RCC 7860 (cell line): ENCODE measurements at regions not wholly inside any gene's neighbourhood (a gene's known extent, or its start where the extent isn't known, plus 50 kb on each side); places are given as distances from the start of the nearest gene placed in this dataset.
A peak's percentile ranks its signal among the peaks of the same experiment; 100 is the strongest.

Experiments
- DNase-seq: peaks from one replicate; pipeline ENCODE4 v3.0.0-alpha.2; 2015; ENCODE audit warnings: low spot score
- FAIRE-seq: peaks from 2 replicates; lab custom pipeline; 2012; peaks lifted over from hg19 to GRCh38; lab: Jason Lieb, UNC

DNA sequence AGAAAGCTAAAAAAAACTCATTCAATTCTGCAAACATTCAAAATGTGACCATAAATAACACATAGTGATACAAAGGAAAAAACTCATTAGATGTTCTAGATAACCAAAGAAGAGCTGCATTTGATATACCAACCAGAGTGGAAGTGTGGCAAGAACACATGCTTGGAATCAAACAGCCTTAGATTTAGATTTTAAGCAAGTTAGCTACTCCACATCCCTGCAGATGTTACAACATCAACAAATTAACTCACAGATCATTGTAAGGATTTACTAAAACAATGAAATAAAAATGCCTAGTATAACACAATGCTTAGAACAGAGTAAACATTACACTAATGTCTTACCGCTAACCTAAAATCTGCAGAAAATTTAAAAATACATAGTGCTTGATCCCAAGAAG lies 114.0 kb upstream of the AKIP1 start:
- DNase-seq (no peak), FAIRE-seq (no peak)

DNA sequence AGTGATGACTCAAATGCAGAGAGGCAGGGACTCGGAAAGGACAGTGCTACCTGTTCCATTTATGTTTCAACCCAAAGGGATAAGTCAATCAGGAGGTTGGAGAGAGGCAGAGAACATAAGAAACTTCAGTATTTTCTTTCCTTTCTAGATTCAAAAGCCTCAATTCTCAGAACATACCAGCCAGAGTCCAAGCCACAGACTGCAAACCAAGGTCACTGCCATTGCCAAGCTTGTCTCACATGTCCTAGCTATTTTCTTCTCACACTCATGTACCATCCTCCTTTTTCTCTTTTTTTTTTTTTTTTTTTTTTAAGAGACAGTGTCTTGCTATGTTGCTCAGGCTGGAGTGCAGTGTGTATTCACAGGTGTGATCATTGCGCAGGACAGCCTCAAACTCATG lies 111.7 kb upstream of the AKIP1 start:
- DNase-seq: no peak
- FAIRE-seq: no peak

DNA sequence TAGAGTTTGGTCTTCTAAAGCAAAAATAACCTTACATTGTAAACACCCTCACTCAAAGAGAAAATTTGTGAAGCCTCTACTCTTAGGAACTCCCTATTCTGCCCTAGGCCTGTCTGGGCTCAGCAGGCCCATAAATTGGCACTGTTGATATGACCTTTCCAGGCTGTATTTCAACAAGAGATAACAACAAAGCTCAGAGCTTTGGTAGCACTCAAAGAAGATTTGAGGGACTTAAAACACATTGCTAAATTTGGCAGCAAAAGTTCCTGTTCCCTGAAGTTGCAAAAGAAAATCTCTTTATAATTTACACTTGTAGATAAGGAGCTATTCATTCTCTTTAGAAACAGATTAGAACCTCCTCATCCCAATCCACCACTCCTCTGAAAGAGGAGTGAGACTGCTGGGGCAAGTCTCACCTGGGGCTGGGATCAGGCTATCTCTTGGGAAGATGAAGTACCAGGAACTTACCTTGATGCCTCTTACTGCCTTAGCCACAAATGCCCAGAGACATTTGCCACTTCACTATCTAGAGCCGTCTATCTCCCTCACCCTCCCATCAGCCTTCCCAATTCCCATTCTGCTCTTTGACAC lies 110.4 kb upstream of the AKIP1 start:
- FAIRE-seq: no peak
- no peak for DNase-seq

DNA sequence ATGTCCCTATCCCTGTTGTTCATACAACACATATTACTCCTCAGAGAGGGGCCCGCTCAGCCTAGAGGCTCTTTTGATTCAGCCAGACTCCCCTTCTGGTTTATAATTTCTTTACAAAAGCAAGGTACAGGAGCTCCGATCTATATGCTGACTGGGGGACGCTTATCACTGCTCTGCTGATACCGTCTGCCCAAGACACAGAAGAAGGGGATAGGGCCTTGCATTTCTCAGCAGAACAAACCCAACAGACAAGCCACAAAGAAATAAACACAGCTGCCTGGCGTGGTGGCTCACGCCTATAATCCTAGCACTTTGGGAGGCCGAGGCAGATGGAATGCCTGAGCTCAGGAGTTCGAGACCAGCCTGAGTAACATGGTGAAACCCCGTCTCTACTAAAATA lies 109.9 kb upstream of the AKIP1 start:
- DNase-seq (no peak), FAIRE-seq (no peak)

DNA sequence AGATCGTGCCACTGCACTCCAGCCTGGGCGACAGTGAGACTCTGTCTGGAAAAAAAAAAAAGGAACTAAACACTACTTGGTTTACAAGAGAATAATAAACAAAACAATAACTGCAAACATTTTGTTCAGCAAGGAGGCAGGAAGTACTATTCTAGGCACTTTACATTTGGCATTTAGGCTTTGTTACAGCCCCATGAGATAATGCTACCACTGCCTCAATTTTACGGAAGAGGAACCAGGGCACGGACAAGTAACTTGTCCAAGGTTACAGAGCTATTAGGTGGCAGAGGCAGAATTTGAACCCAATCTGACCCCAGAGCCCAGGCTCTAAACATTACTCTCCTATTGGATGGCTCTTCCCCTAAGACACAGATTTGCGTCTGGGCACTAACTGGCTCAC lies 108.7 kb upstream of the AKIP1 start:
- FAIRE-seq: no peak
- DNase-seq: no peak

DNA sequence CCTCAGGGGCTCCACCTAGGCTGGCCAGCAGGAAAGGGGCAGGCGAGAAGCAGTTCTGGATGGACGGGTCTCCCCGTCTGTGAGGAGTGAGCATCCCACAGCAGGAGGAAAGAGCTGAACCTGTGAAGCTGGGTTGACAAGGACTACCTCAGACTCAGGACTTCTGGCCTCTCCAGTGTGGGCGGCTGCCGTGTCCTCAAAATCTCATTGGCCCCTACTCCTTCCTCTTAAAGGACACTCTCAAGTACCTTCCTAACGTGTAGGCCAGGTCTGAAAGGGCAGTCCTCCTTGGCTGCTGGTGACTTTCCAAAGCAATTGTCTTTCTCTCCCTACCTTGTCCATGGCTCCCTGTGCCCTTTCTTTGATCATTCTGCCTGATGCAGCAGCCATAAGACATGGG lies 107.0 kb upstream of the AKIP1 start:
- FAIRE-seq (no peak), DNase-seq (no peak)

DNA sequence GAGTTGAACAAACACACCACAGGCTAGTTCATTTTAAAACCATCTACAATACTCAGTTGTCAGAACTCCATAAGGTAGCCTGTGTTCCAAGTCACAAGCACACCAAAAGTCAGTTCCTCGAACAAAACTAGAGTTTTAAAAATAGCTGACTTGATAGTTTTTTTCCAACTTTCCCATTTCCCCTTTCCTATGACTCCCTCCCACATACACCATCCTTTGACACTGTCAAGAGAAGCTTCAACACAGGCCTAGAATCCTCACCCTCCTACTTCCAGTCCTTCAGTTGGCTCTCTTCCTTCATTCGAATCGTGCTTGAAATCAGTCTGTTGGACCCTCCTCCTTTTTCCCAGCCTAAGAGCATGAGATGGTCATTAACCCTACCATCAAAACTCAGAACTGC lies 105.7 kb upstream of the AKIP1 start:
- DNase-seq (no peak), FAIRE-seq (no peak)

DNA sequence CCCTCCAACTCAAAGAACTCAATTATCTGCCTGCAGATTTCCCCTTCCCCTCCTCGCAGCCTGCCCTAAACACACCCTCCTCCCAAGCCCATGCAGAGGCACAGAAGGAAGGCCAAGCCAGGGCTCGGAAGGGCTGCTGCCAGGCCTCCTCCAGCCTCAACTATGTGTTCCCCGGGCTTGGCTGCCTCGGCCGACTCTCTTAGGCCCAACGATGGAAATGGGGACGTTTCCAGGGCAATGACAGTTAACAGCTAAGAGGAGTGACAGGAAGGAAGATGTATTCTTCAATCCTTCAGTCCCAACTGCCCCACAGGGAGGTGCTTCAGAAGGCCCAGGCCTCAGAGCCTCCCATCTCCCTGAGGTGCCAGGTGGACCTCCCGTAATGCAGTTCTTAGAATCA lies 104.0 kb upstream of the AKIP1 start:
- no peak for DNase-seq
- no peak for FAIRE-seq

DNA sequence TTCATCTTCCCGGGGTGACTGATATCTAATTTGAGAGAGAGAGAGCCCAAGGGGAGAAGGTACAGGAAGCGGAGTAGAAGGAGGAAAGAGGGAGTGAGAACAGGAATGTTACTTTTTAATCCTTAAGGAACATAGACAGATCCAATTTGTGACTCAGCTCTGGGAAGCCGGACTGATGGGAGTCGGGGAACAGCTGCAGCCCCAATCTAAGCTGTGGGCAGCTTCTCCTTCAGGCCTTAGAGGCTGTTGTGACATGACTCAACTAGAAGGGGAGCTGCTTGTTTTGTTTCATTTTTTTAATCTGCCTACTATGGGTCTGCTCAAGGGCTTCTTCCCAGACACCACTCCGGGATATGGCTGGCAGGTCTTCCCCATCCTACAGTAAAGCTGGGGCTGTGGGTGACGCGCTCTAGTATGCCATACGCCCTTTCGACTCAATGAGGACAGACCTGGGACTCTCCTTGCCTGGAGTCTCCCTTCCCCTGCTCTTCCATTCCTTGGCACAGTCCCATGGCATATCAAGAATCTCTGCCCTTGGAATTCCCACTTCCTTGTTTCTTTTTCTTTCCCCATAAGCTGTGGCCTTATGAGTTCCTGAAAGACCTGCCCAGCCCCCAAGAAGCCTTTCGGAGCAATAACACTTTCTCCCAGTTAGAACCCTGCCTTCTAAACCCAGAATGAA lies 103.3 kb upstream of the AKIP1 start:
- FAIRE-seq: no peak
- peak; percentile 32 for DNase-seq

DNA sequence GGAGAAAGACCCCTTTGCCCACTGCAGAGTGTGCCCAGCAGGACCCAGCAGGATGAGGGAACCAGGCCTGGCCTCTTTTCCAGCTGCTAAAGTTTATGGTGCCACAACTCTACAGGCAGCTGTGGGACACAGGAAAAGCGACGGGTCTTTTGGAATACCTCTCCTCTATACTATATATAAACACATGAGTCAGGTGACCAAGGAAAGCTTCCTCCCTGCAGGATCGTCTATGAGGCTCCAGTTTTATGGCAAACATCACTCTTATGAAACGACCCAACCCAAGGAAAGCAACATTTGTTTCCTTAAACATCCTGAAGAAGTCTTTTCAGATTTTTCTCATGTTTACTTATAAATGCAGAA lies 102.8 kb upstream of the AKIP1 start:
- no peak for FAIRE-seq

DNA sequence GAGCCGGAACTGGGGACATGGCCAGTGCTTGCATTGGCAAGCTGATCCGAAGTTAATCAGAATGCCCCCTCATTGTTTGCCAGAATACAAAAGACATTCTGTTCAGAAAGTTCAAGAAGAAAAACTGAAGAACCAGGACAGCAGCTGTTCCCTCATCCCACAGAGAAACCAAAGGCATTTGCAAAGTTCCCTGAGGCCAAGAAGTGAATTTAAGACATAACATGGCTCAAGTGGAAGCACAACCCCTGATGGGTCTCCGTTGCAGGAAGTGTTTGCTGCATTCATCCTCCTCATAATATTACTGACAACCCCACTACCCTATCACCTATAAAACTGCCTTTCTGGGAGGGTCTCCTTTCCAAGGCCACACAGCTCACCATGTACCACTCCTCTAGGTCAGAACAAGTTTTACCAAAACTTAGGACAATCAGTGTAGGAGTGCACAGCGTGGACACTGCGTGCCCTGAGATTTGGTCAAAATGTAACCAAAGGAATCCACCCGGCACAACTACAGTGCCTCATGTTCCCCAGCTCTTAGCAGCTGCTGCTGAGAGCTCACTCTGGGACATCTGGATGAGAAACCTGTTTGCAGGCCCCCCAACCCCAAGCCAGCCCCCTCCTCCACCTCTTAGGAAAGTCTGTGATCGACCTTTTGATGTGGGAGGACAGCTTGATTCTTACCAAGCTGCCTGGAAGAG lies 101.6 kb upstream of the AKIP1 start:
- DNase-seq (no peak), FAIRE-seq (no peak)

More for the DNA sequence above, 102.8 kb upstream of the AKIP1 start:
- no peak for DNase-seq

DNA sequence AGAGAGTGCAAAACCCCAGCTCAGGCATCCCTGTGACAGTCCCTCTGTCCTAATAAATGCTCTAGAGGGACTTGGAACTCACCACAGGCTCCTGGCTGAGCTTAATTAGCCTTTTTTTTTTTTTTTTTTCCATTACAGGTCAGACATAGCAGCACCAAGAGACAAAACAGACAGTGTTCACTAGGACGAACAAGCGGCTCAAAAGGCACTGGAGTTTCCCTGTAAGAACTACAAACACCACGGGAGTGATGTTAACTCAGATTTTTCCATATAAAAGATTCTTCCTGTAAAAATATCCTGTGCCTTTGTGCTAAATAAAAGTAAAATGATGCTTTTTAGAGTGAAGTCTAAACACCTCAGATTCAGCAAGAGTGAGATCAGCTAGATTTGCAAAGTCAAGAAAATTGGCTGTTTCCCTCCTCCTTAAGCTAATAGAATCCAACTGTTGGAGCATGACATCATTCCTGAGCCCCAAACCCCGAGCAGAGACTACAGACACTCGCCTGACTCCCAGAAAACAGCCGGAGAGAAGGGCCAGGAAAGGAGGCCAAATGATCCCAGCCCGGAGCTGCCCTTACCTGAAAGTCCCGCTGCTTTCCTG lies 101.0 kb upstream of the AKIP1 start:
- no peak for FAIRE-seq
- no peak for DNase-seq

DNA sequence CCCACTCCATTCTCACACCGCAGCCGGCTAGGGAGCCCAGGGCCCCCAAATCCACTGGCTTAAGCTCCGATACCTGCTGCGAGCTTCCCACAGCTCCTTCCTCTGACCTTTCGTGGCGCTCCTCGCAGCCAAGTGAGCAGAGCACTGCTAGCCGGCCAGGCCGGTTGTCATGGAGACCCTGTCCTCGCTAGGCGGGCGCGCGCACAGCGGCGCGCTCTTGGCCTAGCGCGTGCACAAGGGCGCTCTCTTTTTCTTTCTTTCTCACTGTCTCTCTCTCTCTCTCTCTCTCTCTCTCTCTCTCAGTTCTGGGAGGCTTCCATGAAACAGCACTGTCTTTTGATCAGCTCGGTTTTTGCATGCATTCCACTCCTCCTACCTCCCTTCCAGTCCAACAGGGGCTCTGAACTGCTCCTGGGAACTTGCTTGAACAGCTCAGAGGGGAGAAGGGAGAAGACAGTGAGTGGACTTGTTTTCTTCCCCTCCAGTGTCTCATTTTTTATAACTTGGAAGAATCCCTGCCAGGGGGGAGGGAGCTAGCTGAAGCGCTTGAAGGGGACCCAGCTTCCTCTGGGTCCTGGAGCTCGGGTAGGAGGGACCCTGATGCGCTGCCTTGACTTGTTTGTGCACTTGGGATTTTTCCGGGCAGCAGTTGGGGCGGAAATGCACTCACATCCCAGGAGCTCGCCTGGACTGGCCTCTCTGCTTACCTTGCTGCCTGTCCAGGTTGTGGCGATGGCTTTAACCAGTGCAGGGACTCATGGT lies 100.3 kb upstream of the AKIP1 start:
- FAIRE-seq: no peak
- DNase-seq: peak; percentile 59

DNA sequence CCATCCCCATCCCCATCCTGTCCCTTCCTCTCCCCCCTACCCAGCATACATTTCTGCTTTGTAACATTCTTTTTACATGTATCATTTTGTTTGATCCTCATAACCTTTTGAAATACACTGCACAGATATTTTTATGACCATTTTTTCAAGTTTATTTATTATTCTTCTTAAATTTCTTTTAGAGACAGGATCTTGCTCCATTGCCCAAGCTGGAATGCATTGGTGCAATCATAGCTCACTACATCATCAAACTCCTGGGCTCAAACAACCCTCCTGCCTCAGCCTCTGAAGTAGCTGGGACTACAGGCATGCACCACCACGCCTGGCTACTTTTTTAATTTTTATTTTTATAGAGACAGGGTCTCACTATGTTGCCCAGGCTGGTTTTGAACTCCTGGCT lies 99.4 kb upstream of the AKIP1 start:
- FAIRE-seq: no peak
- DNase-seq: no peak

DNA sequence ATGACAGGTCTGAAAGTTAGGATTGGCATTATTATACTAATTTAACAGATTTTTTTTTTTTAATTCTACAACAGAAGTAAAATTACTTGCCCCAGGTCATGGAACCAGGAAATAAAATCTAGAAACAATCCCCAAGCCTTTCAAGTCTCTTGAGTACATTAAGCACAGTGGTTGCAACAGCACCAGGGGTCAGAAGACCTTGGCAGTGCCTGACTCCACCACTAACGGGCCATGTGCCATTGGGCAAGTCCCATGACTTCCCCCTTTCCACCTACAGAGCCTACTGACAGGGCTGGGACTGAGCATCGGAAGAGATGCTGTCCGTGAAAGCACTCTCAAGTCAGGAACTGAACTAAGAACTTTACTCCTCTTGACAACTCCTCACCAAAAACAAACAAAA lies 98.6 kb upstream of the AKIP1 start:
- FAIRE-seq (no peak), DNase-seq (no peak)

DNA sequence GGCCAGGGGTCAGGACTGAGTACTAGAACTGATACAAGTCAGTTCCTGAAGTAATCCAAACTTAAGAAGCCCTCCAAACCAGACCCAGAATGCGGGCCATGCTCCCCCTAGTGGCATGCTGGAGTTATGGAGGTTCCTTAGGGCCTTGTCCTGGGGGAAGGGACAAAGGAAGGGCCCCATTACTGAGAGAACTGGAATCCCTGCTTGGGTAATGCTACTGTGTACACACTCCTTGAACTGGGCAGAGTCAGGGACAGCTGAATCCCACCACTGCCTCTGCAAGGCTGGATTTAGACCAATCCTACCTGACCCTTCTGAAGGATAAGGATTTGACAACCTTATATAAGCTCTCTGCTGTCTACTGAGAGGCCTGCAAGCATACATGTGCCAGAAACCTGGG lies 97.3 kb upstream of the AKIP1 start:
- DNase-seq: peak; percentile 61
- no peak for FAIRE-seq

DNA sequence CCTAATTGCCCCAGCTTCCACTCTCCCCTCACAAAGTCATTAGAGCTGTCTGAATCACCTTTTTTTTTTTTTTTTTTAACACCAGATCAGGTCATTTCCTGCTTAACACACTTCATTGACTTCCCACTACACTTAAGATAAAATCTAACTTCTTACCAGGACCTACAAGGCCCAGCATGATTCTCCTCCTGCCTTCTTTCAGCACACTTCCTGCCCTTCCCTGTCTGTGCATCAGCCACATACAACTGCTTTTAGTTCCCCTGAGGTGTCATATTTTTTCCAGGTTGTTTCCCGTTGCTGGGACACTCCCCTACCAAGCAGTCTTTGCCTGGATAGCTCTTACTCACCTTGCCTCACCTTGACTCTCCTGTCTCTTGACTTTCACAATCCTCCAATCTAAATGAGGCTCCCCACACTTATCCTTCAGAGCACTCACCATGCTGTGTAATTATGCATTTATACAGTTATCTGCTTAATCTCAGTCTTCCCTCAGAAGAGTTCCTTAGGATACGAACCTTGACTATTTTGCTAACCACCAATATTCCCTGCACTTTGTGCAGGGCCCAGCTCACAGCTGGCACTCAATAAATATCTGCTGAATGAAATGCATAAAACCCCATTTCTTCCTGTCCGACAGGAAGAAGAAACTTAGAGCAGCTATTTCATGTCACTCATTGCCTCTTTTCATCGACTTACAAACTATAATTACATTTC lies 96.6 kb upstream of the AKIP1 start:
- FAIRE-seq: peak; percentile 90
- DNase-seq: peak; percentile 91

DNA sequence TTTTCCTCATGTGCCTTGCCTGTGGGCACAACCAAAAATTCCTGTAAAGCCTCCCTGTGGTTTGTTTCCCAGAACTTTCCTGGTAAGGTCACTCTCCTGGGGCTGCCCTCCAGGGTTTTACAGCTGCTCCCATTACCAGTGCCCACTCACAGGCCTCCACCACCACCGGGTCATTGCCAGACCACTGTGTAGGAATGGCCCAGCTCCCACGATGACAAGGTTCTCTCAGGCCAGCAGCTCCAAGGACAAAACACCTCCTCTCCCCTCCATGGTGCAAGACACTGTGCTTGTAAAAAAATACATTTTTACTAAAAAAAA lies 96.1 kb upstream of the AKIP1 start:
- FAIRE-seq: peak; percentile 54
- DNase-seq: peak; percentile 44

DNA sequence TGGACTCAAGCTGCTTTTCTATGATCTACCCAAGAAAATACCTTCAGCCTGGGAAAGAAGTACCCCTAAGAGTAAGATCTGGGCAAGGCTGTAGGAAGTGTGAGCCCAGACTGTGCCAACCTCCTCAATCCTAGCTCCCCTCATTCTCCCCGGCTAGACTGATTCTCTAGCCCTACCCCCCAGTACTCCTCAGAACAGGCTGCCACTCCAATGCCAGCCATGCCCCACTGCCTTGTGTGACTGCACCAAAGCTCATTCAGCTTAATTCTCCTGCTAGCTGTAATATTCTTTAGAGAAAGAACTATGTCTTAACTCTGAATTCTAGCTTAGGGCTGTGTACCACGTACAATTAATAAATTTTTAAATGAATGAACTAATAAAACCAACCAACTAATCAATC lies 92.6 kb upstream of the AKIP1 start:
- DNase-seq: no peak
- FAIRE-seq: no peak

DNA sequence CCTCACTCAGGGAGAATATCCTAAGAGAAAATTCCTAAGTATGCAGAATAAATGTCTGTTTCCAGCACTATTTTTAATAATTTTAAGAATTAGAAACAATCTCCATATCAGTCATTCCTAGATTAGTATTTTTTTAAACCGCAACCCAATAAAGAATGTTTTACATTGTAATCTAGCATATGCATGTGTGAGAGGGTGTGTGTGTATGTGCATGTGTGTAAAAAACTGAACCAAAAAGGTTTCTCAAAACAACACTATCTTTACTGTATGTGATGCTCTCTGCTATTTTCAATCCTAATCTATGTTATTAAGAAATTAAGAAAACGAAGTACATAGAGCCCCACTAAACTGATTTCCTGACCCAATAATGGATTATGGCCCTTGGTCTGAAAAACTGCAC lies 90.6 kb upstream of the AKIP1 start:
- FAIRE-seq (no peak), DNase-seq (no peak)

DNA sequence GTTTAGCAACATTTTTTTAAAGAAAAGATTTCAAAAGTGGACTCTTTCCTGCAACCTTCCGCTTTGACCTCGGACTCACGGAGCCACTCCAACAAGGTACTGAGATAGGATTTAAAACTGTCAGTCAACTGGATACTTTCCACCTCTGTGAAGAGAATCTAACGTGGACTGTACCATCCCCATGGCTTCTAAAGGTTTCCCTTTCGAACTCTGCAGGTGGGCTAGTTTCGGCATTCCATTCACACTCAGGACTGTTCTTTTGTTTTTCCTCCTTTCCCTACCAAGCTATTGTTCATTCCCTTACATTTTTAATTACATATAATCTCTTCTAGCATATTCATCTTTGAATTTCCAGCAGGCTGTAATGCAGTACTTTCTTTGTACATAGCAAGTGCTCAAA lies 88.5 kb upstream of the AKIP1 start:
- no peak for DNase-seq
- FAIRE-seq: no peak
